Loucy (cell line): ENCODE measurements at regions not wholly inside any gene's neighbourhood (a gene's known extent, or its start where the extent isn't known, plus 50 kb on each side); places are given as distances from the start of the nearest gene placed in this dataset.

Experiments used
- CTCF ChIP-seq: fragments of 200-600 bp; sonication (generic); conservative IDR thresholded peaks from 2 replicates; pipeline ENCODE4 v1.5.1; 2014; ENCODE audit warnings: mild to moderate bottlenecking, antibody characterized with exemption, low read length
- EZH2phosphoT487 ChIP-seq: fragments of 200-600 bp; IDR thresholded peaks from 2 replicates; pipeline ENCODE4 v1.6.1; 2018; ENCODE audit warnings: antibody characterized with exemption, mild to moderate bottlenecking, moderate library complexity, borderline replicate concordance

- TF ChIP-seq EZH2phosphoT487 (no peak), CTCF (no peak)
Measured at GRCh38 chr2:241994556-241995213, 125.2 kb downstream of the RTP5 start.
